ENCODE measurements at regions not wholly inside any gene's neighbourhood (a gene's known extent, or its start where the extent isn't known, plus 50 kb on each side); places are given as distances from the start of the nearest gene placed in this dataset.

GRCh38 chr13:107462501-107462900 lies 752.8 kb downstream of the LIG4 start:
- no peak for DNase-seq (ENCODE audit: low read depth)
- H3K27me3 ChIP-seq (ENCODE audit: control insufficient read depth, insufficient read depth, low read length) = no peaks in the 10 kb centered on the region
- TF ChIP-seq CTCF (IDR thresholded peaks at IDR 0.05; ENCODE audit: insufficient read depth, low read depth, low read length) = no peak
- ChIA-PET POLR2A (no interaction called here), CTCF (no interaction called here)
- H3K36me3 ChIP-seq (ENCODE audit: control insufficient read depth, insufficient read depth, low read length) = no peaks in the 10 kb centered on the region
- no peak overlapping the region for H3K4me3 ChIP-seq (ENCODE audit: low read depth, low read length)

GRCh38 chr13:107461751-107462150 lies 753.6 kb downstream of the LIG4 start:
- no peak for DNase-seq (ENCODE audit: low read depth)
- no peak for TF ChIP-seq CTCF (IDR thresholded peaks at IDR 0.05; ENCODE audit: insufficient read depth, low read depth, low read length)
- CTCF ChIA-PET = no interaction called here
- POLR2A ChIA-PET = no interaction called here
- Histone ChIP-seq H3K27me3 (ENCODE audit: control insufficient read depth, insufficient read depth, low read length) (no peaks in the 10 kb centered on the region), H3K4me3 (ENCODE audit: low read depth, low read length) (no peak overlapping the region), H3K36me3 (ENCODE audit: control insufficient read depth, insufficient read depth, low read length) (no peaks in the 10 kb centered on the region)

- no peaks in the 10 kb centered on the region for H3K36me3 ChIP-seq (ENCODE audit: control insufficient read depth, insufficient read depth, low read length)
- POLR2A ChIA-PET = no interaction called here
- no peak overlapping the region for H3K4me3 ChIP-seq (ENCODE audit: low read depth, low read length)
- no peak for DNase-seq (ENCODE audit: low read depth)
- TF ChIP-seq CTCF (IDR thresholded peaks at IDR 0.05; ENCODE audit: insufficient read depth, low read depth, low read length) = no peak
- CTCF ChIA-PET = no interaction called here
- H3K27me3 ChIP-seq (ENCODE audit: control insufficient read depth, insufficient read depth, low read length) = no peaks in the 10 kb centered on the region
Observed at GRCh38 chr13:107459430-107459829, 755.9 kb downstream of the LIG4 start.

- CTCF ChIA-PET = no interaction called here
Observed at GRCh38 chr13:107458269-107458668, 757.1 kb downstream of the LIG4 start.

GRCh38 chr13:107457686-107458085 lies 757.6 kb downstream of the LIG4 start:
- POLR2A ChIA-PET = no interaction called here
- CTCF ChIA-PET = no interaction called here
- Histone ChIP-seq H3K4me3 (ENCODE audit: low read depth, low read length) (no peak overlapping the region), H3K27me3 (ENCODE audit: control insufficient read depth, insufficient read depth, low read length) (no peaks in the 10 kb centered on the region), H3K36me3 (ENCODE audit: control insufficient read depth, insufficient read depth, low read length) (no peaks in the 10 kb centered on the region)
- DNase-seq (ENCODE audit: low read depth) = no peak
- TF ChIP-seq CTCF (IDR thresholded peaks at IDR 0.05; ENCODE audit: insufficient read depth, low read depth, low read length) = no peak

More at GRCh38 chr13:107458269-107458668, 757.1 kb downstream of the LIG4 start:
- POLR2A ChIA-PET = no interaction called here
- no peaks in the 10 kb centered on the region for H3K27me3 ChIP-seq (ENCODE audit: control insufficient read depth, insufficient read depth, low read length)
- TF ChIP-seq CTCF (IDR thresholded peaks at IDR 0.05; ENCODE audit: insufficient read depth, low read depth, low read length) = no peak
- no peaks in the 10 kb centered on the region for H3K36me3 ChIP-seq (ENCODE audit: control insufficient read depth, insufficient read depth, low read length)
- H3K4me3 ChIP-seq (ENCODE audit: low read depth, low read length) = no peak overlapping the region
- no peak for DNase-seq (ENCODE audit: low read depth)

Data from BJ (cell line).